DND-41 (cell line): ENCODE measurements at regions not wholly inside any gene's neighbourhood (a gene's known extent, or its start where the extent isn't known, plus 50 kb on each side); places are given as distances from the start of the nearest gene placed in this dataset.

Experiments
- ATAC-seq: fragments of 200-7000 bp; cut with Tn5 transposase; 3 replicates; pipeline ENCODE4 v1.9.1; 2021; ENCODE audit warnings: low read depth; ENCODE audit not compliant: insufficient read depth
- DNase-seq: peaks from one replicate; pipeline ENCODE4 v3.0.0-alpha.2; 2020
- H2AFZ ChIP-seq: 2 replicates; pipeline ENCODE4 v1.6.0; 2012; ENCODE audit warnings: low read depth, low read length
- H3K27ac ChIP-seq: 2 replicates; pipeline ENCODE4 v1.5.1; 2012; ENCODE audit warnings: low read length, inconsistent platforms
- H3K27me3 ChIP-seq: fragments of 200-600 bp; sonication (generic); 2 replicates; pipeline ENCODE4 v1.6.0; 2012; ENCODE audit warnings: low read length, mild to moderate bottlenecking, inconsistent platforms; ENCODE audit not compliant: insufficient read depth, poor library complexity
- H3K36me3 ChIP-seq: 2 replicates; pipeline ENCODE4 v1.5.1; 2012; ENCODE audit warnings: low read length, inconsistent platforms; ENCODE audit not compliant: insufficient read depth
- H3K4me1 ChIP-seq: 2 replicates; pipeline ENCODE4 v1.5.1; 2012; ENCODE audit warnings: mild to moderate bottlenecking, low read length; ENCODE audit not compliant: insufficient read depth
- H3K4me2 ChIP-seq: 2 replicates; pipeline ENCODE4 v1.6.0; 2012; ENCODE audit warnings: mild to moderate bottlenecking, moderate library complexity, low read length, inconsistent platforms; ENCODE audit not compliant: insufficient read depth
- H3K4me3 ChIP-seq, 2 experiments: fragments of 200-600 bp in 1 of 2; shearing (Covaris generic) in 1 of 2; 2 replicates each; pipeline ENCODE4 v1.5.1; 2012 to 2016; ENCODE audit warnings: inconsistent platforms in 2 of 2, low read length in 2 of 2, mild to moderate bottlenecking in 2 of 2, low read depth in 1 of 2, moderate library complexity in 1 of 2
- H3K79me2 ChIP-seq: 2 replicates; pipeline ENCODE4 v1.6.0; 2012; ENCODE audit warnings: low read length, inconsistent platforms; ENCODE audit not compliant: insufficient read depth
- H3K9ac ChIP-seq: 2 replicates; pipeline ENCODE4 v1.6.0; 2012; ENCODE audit warnings: low read depth, mild to moderate bottlenecking, inconsistent platforms, low read length, moderate library complexity
- H3K9me3 ChIP-seq: 2 replicates; pipeline ENCODE4 v1.5.1; 2012; ENCODE audit warnings: low read length, moderate library complexity, mild to moderate bottlenecking, inconsistent platforms; ENCODE audit not compliant: insufficient read depth, severe bottlenecking
- H4K20me1 ChIP-seq: 2 replicates; pipeline ENCODE4 v1.6.0; 2012; ENCODE audit warnings: low read length; ENCODE audit not compliant: insufficient read depth
- CTCF ChIP-seq: IDR thresholded peaks from 2 replicates; pipeline ENCODE4 v1.5.1; 2012; ENCODE audit warnings: borderline replicate concordance, low read length, moderate library complexity, mild to moderate bottlenecking; ENCODE audit not compliant: poor library complexity, severe bottlenecking; ENCODE audit errors: extremely low read depth
- EZH2 ChIP-seq: IDR thresholded peaks from 3 replicates; pipeline ENCODE4 v1.6.1; 2012; ENCODE audit warnings: borderline replicate concordance, low read depth, mild to moderate bottlenecking, moderate library complexity, low read length, inconsistent platforms; ENCODE audit not compliant: severe bottlenecking

DNA sequence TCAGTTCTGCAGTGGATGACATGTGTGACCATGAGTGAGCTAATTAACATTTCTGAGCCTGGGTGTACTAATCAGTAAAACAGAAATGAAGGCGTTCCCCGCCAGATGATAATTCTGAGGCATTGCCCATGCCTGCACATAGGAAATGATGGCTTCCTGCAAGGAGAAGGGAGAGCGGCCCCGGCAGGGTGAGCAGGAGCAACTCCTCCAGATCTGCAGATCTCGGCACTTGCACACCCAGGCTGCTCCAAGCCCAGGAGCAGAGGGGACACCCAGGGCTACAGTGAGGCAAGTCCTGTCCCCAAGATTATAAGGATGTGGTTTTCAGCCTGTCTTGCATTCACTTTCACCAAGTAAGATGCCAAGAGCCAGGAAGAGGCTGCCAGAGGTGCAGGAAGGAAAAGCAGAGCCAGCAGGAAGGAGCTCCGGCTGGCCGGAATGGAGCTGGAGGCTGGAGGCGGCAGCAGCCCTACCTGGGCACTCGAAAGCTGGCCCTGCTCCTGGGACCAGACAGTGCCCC is 177.5 kb upstream of the CST7 start:
- ATAC-seq, result no peak
- DNase-seq, result peak; percentile 2
- Histone ChIP-seq H3K27ac (no peak overlapping the region), H3K79me2 (no peaks in the 10 kb centered on the region), H3K4me3 (no peak overlapping the region), H3K9ac (no peak overlapping the region), H3K9me3 (peaks cover 3% of the 10 kb centered on the region), H2AFZ (no peak overlapping the region), H4K20me1 (no peaks in the 10 kb centered on the region), H3K4me1 (no peaks in the 10 kb centered on the region), H3K27me3 (no peaks in the 10 kb centered on the region), H3K36me3 (no peaks in the 10 kb centered on the region), H3K4me2 (no peak overlapping the region)
- TF ChIP-seq EZH2, result no peak
- no peak for TF ChIP-seq CTCF

DNA sequence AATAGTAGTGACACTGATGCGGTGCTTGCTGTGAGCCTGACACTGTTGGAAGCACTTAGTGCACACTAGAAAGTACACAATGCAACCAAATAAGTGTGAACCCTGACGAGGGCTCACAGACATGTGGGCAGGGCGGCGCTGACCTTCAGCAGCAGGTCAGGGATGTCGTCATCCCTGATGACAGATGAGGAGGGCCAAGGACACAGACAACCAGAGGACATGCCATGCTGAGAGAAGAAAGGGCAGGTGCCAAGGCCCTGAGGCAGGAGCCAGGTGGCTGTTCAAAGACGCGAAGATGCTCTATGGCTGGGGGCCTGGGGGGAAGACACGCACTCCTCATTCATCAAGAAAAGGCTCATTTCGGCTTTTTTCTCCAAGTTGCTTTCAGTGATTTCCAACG is 176.4 kb upstream of the CST7 start:
- H3K4me2 ChIP-seq, result no peak overlapping the region
- no peak for TF ChIP-seq CTCF
- no peak for TF ChIP-seq EZH2

DNA sequence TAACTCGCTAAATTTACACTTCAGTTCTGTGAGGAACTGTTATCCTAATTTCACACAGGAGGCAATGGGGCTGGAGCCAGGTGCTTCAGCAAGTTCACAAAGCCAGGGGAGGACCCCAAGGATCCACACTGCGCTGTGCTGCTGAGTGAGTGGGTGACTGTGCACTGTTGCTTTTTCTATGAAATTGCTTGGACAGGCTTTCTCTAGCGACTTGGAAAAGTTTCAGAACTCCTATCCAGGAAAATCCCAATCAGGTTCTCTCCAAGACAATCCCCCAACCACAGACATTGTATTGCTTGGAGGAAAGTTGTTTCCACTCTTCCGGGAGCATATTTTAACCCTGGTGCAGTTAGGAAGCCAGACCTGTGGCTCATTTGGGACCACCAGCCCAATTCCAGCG is 175.9 kb upstream of the CST7 start:
- Histone ChIP-seq H4K20me1 (no peaks in the 10 kb centered on the region), H2AFZ (no peak overlapping the region), H3K79me2 (no peaks in the 10 kb centered on the region), H3K4me2 (no peak overlapping the region), H3K4me3 (no peak overlapping the region), H3K9ac (no peak overlapping the region), H3K27me3 (no peaks in the 10 kb centered on the region), H3K4me1 (no peaks in the 10 kb centered on the region), H3K27ac (no peak overlapping the region), H3K36me3 (no peaks in the 10 kb centered on the region), H3K9me3 (peaks cover 3% of the 10 kb centered on the region)
- ATAC-seq, result no peak
- no peak for DNase-seq
- TF ChIP-seq CTCF, result no peak

More for the DNA sequence above, 176.4 kb upstream of the CST7 start:
- Histone ChIP-seq H3K4me3 (no peak overlapping the region), H2AFZ (no peak overlapping the region), H3K9me3 (peaks cover 3% of the 10 kb centered on the region), H3K79me2 (no peaks in the 10 kb centered on the region), H3K4me1 (no peaks in the 10 kb centered on the region), H3K27me3 (no peaks in the 10 kb centered on the region), H3K27ac (no peak overlapping the region), H4K20me1 (no peaks in the 10 kb centered on the region), H3K36me3 (no peaks in the 10 kb centered on the region), H3K9ac (no peak overlapping the region)
- no peak for ATAC-seq
- no peak for DNase-seq

DNA sequence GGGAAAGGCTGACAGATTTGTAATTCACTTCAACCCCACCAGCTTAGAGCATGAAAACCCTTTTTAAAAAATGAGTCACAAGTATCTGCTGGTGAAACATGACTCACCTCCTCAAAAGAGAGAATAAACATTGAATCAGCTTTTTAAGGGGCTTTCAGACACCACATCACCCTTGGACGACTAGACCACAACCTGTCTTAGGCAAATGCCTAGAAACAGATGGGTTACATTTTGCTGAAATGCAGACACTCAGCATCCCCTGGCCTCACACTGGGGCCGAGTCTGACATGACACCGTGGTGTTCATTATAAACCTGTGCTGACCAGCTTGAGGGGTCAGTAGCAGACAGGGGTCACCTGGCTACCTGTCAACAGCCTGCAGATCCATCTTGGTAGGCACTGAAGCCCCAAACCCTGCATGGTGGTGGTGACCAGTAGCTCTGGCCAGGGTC is 175.3 kb upstream of the CST7 start:
- H3K36me3 ChIP-seq, result no peaks in the 10 kb centered on the region
- peak; percentile 59 for ATAC-seq
- no peaks in the 10 kb centered on the region for H3K27me3 ChIP-seq
- no peak overlapping the region for H3K4me3 ChIP-seq
- no peak overlapping the region for H2AFZ ChIP-seq
- H3K27ac ChIP-seq, result no peak overlapping the region
- no peaks in the 10 kb centered on the region for H4K20me1 ChIP-seq
- H3K4me1 ChIP-seq, result no peaks in the 10 kb centered on the region
- no peak overlapping the region for H3K4me2 ChIP-seq
- H3K79me2 ChIP-seq, result no peaks in the 10 kb centered on the region
- TF ChIP-seq EZH2 (no peak), CTCF (no peak)
- H3K9me3 ChIP-seq, result peaks cover 3% of the 10 kb centered on the region
- DNase-seq, result no peak
- no peak overlapping the region for H3K9ac ChIP-seq
